HEK293 (cell line): ENCODE measurements at regions not wholly inside any gene's neighbourhood (a gene's known extent, or its start where the extent isn't known, plus 50 kb on each side); places are given as distances from the start of the nearest gene placed in this dataset.

ENCODE experiments used
- CTCF ChIA-PET: fragments of 350-600 bp; formaldehyde crosslinking; extraction: SDS; loops from one replicate; lab custom pipeline; 2021; ENCODE audit warnings: antibody characterized with exemption; lab: Yijun Ruan, JAX
- POLR2A ChIA-PET: fragments of 300-600 bp; formaldehyde crosslinking; extraction: SDS; loops from one replicate; lab custom pipeline; 2020; ENCODE audit warnings: antibody characterized with exemption, inconsistent platforms; lab: Yijun Ruan, JAX
- H3K27ac ChIP-seq: fragments of 200-500 bp; sonication (Bioruptor generic); 2 replicates; pipeline ENCODE4 v1.5.1; 2014; ENCODE audit warnings: low read depth, low read length, control low read depth, inconsistent platforms; ENCODE audit errors: extremely low read depth
- H3K36me3 ChIP-seq, 2 experiments: fragments of 200-500 bp in 1 of 2; sonication (Bioruptor generic) in 1 of 2; 1 replicate in 1 of 2; 2 replicates in 1 of 2; pipeline ENCODE4 v1.5.1; 2014 to 2017; ENCODE audit warnings: inconsistent platforms in 2 of 2, low read length in 2 of 2; ENCODE audit not compliant: control insufficient read depth in 2 of 2, insufficient read depth in 1 of 2
- H3K4me1 ChIP-seq: fragments of 200-500 bp; sonication (Bioruptor generic); 2 replicates; pipeline ENCODE4 v1.5.1; 2014; ENCODE audit warnings: mild to moderate bottlenecking, low read length, inconsistent platforms; ENCODE audit not compliant: control insufficient read depth, insufficient read depth
- H3K4me3 ChIP-seq: 2 replicates; pipeline ENCODE4 v1.5.1; 2011; ENCODE audit warnings: low read depth, mild to moderate bottlenecking, control low read depth, low read length, moderate library complexity
- H3K9me3 ChIP-seq: fragments of 200-500 bp; sonication (Bioruptor generic); 2 replicates; pipeline ENCODE4 v1.5.1; 2014; ENCODE audit warnings: low read depth, low read length, inconsistent platforms; ENCODE audit not compliant: control insufficient read depth, insufficient read depth
- GFI1B ChIP-seq: fragments of 450-650 bp; formaldehyde crosslinking; IDR thresholded peaks from 2 replicates; pipeline ENCODE4 v1.5.1; 2016; ENCODE audit warnings: missing biosample characterization, missing genetic modification characterization
- IKZF3 ChIP-seq: fragments of 450-650 bp; IDR thresholded peaks from 2 replicates; pipeline ENCODE4 v1.5.0; 2018; ENCODE audit warnings: missing biosample characterization, mild to moderate bottlenecking, missing genetic modification characterization, moderate library complexity
- KLF7 ChIP-seq: fragments of 450-650 bp; formaldehyde crosslinking; IDR thresholded peaks from 2 replicates; pipeline ENCODE4 v1.5.1; 2016; ENCODE audit warnings: missing biosample characterization, missing genetic modification characterization, borderline replicate concordance
- MZF1 ChIP-seq: fragments of 450-650 bp; formaldehyde crosslinking; IDR thresholded peaks from 2 replicates; pipeline ENCODE4 v1.5.1; 2017; ENCODE audit warnings: missing biosample characterization, missing genetic modification characterization, borderline replicate concordance
- TRIM28 ChIP-seq: IDR thresholded peaks from 2 replicates; pipeline ENCODE4 v1.6.1; 2011; ENCODE audit warnings: low read length, control low read depth, borderline replicate concordance
- ZFP3 ChIP-seq: fragments of 450-650 bp; formaldehyde crosslinking; IDR thresholded peaks from 2 replicates; pipeline ENCODE4 v1.5.1; 2016; ENCODE audit warnings: low read depth, missing biosample characterization, missing genetic modification characterization
- ZFP37 ChIP-seq: fragments of 450-650 bp; formaldehyde crosslinking; IDR thresholded peaks from 2 replicates; pipeline ENCODE4 v1.5.1; 2016; ENCODE audit warnings: missing biosample characterization, missing genetic modification characterization
- ZNF155 ChIP-seq: fragments of 450-650 bp; formaldehyde crosslinking; IDR thresholded peaks from 2 replicates; pipeline ENCODE4 v1.5.1; 2016; ENCODE audit warnings: missing biosample characterization, missing genetic modification characterization
- ZNF16 ChIP-seq: fragments of 450-650 bp; formaldehyde crosslinking; IDR thresholded peaks from 2 replicates; pipeline ENCODE4 v1.5.1; 2016; ENCODE audit warnings: low read depth, missing biosample characterization, missing genetic modification characterization
- ZNF223 ChIP-seq: fragments of 450-650 bp; formaldehyde crosslinking; IDR thresholded peaks from 2 replicates; pipeline ENCODE4 v1.5.1; 2016; ENCODE audit warnings: missing biosample characterization, missing genetic modification characterization
- ZNF292 ChIP-seq: fragments of 450-650 bp; formaldehyde crosslinking; IDR thresholded peaks from 2 replicates; pipeline ENCODE4 v1.5.1; 2016; ENCODE audit warnings: low read depth, missing biosample characterization, missing genetic modification characterization, borderline replicate concordance
- ZNF585B ChIP-seq: fragments of 450-650 bp; formaldehyde crosslinking; IDR thresholded peaks from 2 replicates; pipeline ENCODE4 v1.5.1; 2016; ENCODE audit warnings: missing biosample characterization, missing genetic modification characterization
- ZNF610 ChIP-seq: fragments of 450-650 bp; formaldehyde crosslinking; IDR thresholded peaks from 2 replicates; pipeline ENCODE4 v1.5.1; 2016; ENCODE audit warnings: missing biosample characterization, missing genetic modification characterization, borderline replicate concordance
- ZNF626 ChIP-seq: fragments of 450-650 bp; sonication (Bioruptor Pico); formaldehyde crosslinking; IDR thresholded peaks from 2 replicates; pipeline ENCODE4 v1.5.1; 2018; ENCODE audit warnings: missing biosample characterization, missing genetic modification characterization, inconsistent platforms
- ZNF660 ChIP-seq: fragments of 450-650 bp; IDR thresholded peaks from 2 replicates; pipeline ENCODE4 v1.5.1; 2018; ENCODE audit warnings: missing biosample characterization, mild to moderate bottlenecking, missing genetic modification characterization
- ZNF747 ChIP-seq: fragments of 450-650 bp; formaldehyde crosslinking; IDR thresholded peaks from 2 replicates; pipeline ENCODE4 v1.5.1; 2016; ENCODE audit warnings: missing biosample characterization, missing genetic modification characterization
- ZNF791 ChIP-seq: fragments of 450-650 bp; formaldehyde crosslinking; IDR thresholded peaks from 2 replicates; pipeline ENCODE4 v1.5.1; 2016; ENCODE audit warnings: missing biosample characterization, missing genetic modification characterization
- TF ChIP-seq, protein P1 (sequence below): fragments of 450-650 bp; formaldehyde crosslinking; IDR thresholded peaks from 2 replicates; pipeline ENCODE4 v1.5.1; 2016; ENCODE audit warnings: missing biosample characterization, missing genetic modification characterization
- TF ChIP-seq, protein P2 (sequence below): fragments of 450-650 bp; formaldehyde crosslinking; IDR thresholded peaks from 2 replicates; pipeline ENCODE4 v1.5.1; 2016; ENCODE audit warnings: missing biosample characterization, missing genetic modification characterization
- TF ChIP-seq, protein P3 (sequence below): fragments of 450-650 bp; formaldehyde crosslinking; IDR thresholded peaks from 2 replicates; pipeline ENCODE4 v1.5.1; 2016; ENCODE audit warnings: missing biosample characterization, missing genetic modification characterization, low read depth

DNA sequence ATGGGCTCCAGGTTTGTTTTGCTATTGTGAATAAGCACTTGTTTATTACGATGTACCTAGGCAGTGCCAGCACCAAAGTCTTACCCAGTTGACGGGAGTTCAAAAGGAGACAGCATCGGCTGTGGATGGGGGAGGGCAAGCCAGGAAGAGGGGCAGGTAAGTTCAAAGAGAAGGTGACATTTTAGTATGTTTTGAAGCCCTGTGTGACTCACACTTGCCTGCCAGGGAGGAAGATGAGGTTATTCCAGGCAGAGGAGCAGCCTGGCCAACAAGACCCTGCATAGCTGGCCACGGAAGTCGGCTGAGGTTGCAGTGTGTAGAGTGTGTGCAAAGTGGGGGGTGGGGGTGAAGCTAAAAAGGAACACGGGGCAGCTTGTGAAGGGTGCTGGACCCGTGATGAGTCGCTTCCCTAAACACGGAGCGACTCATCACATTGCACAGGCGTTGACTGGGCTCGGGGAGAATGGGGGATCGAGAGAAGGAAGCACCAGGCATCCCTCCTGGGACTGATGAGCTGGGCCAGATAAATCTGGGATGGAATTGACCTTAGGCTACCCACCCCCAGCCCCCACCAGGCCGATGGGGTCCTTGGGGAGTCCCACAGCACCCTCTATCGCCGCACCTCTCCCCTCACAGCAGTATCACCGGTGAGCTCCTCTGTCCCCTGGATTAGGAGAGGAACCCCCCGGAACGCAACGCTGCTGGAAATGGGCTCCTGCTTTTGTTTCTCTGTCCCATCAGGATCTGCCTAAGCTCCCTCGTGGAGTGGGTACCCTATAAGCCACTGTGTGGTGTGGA lies 97.9 kb upstream of the IKZF1 start:
- H3K36me3 ChIP-seq, result no peaks in the 10 kb centered on the region
- TF ChIP-seq ZNF223 (tag by site-specific recombination), result no peak
- TF ChIP-seq ZNF660 (tag by site-specific recombination), result no peak
- TF ChIP-seq ZNF292 (tag by site-specific recombination), result no peak
- no peak overlapping the region for H3K27ac ChIP-seq
- POLR2A ChIA-PET, result no interaction called here
- CTCF ChIA-PET, result interaction anchor here (0.6 to 3.3 kb wide), 12 partner anchors 8 to 1094 kb away, joined by 3 to 30 read pairs (median 5); no protein-coding TSS in a partner anchor
- no peak overlapping the region for H3K4me3 ChIP-seq
- H3K9me3 ChIP-seq, result no peaks in the 10 kb centered on the region
- H3K4me1 ChIP-seq, result no peaks in the 10 kb centered on the region

DNA sequence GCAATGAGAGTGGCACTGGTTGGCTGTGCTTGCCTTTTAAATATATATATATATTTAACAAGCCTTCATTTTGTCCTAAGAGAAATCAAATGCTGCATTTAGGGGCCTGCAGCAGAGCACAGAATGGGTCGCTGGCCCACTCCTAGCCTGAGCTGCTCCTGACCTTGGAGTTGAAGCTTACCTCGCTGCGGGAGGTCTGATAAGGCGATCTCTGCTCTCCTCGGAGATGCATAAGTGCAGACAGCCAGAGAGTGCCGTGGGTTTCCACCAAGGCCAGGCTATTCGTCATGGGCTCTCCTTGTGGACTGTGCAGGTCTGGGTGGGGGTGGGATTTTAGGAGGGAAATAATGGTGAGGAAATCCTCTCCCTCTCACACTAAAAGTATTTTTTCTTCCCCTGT lies 99.5 kb upstream of the IKZF1 start:
- Histone ChIP-seq H3K4me1 (no peaks in the 10 kb centered on the region), H3K4me3 (no peak overlapping the region), H3K9me3 (no peaks in the 10 kb centered on the region), H3K27ac (no peak overlapping the region), H3K36me3 (no peaks in the 10 kb centered on the region)
- ChIA-PET POLR2A (no interaction called here), CTCF (interaction anchor here (0.6 to 3.3 kb wide), 31 partner anchors 8 to 1929 kb away, joined by 3 to 30 read pairs (median 4); no protein-coding TSS in a partner anchor)
- TF ChIP-seq ZNF747 (no peak), ZNF791 (no peak), GFI1B (tag by site-specific recombination) (no peak), TRIM28 (no peak), ZNF155 (tag by site-specific recombination) (no peak), ZNF585B (no peak), ZNF16 (tag by site-specific recombination) (no peak), ZFP37 (tag by site-specific recombination) (no peak), KLF7 (tag by site-specific recombination) (no peak), ZNF610 (tag by site-specific recombination) (no peak), MZF1 (no peak), IKZF3 (tag by site-specific recombination) (no peak), ZNF626 (no peak), ZFP3 (tag by site-specific recombination) (no peak)
- TF ChIP-seq, protein P1, sequence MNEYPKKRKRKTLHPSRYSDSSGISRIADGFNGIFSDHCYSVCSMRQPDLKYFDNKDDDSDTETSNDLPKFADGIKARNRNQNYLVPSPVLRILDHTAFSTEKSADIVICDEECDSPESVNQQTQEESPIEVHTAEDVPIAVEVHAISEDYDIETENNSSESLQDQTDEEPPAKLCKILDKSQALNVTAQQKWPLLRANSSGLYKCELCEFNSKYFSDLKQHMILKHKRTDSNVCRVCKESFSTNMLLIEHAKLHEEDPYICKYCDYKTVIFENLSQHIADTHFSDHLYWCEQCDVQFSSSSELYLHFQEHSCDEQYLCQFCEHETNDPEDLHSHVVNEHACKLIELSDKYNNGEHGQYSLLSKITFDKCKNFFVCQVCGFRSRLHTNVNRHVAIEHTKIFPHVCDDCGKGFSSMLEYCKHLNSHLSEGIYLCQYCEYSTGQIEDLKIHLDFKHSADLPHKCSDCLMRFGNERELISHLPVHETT (tag by site-specific recombination), result no peak
- TF ChIP-seq, protein P2, sequence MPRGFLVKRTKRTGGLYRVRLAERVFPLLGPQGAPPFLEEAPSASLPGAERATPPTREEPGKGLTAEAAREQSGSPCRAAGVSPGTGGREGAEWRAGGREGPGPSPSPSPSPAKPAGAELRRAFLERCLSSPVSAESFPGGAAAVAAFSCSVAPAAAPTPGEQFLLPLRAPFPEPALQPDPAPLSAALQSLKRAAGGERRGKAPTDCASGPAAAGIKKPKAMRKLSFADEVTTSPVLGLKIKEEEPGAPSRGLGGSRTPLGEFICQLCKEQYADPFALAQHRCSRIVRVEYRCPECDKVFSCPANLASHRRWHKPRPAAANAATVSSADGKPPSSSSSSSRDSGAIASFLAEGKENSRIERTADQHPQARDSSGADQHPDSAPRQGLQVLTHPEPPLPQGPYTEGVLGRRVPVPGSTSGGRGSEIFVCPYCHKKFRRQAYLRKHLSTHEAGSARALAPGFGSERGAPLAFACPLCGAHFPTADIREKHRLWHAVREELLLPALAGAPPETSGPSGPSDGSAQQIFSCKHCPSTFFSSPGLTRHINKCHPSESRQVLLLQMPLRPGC (tag by site-specific recombination), result no peak
- TF ChIP-seq, protein P3, sequence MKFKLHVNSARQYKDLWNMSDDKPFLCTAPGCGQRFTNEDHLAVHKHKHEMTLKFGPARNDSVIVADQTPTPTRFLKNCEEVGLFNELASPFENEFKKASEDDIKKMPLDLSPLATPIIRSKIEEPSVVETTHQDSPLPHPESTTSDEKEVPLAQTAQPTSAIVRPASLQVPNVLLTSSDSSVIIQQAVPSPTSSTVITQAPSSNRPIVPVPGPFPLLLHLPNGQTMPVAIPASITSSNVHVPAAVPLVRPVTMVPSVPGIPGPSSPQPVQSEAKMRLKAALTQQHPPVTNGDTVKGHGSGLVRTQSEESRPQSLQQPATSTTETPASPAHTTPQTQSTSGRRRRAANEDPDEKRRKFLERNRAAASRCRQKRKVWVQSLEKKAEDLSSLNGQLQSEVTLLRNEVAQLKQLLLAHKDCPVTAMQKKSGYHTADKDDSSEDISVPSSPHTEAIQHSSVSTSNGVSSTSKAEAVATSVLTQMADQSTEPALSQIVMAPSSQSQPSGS (tag by site-specific recombination), result no peak
